GM12878 (cell line): ENCODE measurements at regions not wholly inside any gene's neighbourhood (a gene's known extent, or its start where the extent isn't known, plus 50 kb on each side); places are given as distances from the start of the nearest gene placed in this dataset.

ENCODE experiments used
- ATAC-seq: fragments of 200-7000 bp; cut with Tn5 transposase; 3 replicates; pipeline ENCODE4 v1.9.1; 2020; ENCODE audit warnings: mild to moderate bottlenecking, moderate library complexity
- BruUV-seq: library from RNA; stranded (reverse); fragments of 400-500 nt; replicated peaks from 2 replicates; lab custom pipeline; 2021; lab: Mats Ljungman, UMichigan
- CTCF ChIA-PET: fragments of 300-600 bp; sonication (Branson Sonifier 250); formaldehyde crosslinking; extraction: SDS; loops from one replicate; lab custom pipeline; 2021; ENCODE audit warnings: inconsistent platforms; lab: Yijun Ruan, JAX
- POLR2A ChIA-PET: fragments of 350-600 bp; formaldehyde crosslinking; extraction: SDS; loops from one replicate; lab custom pipeline; 2021; ENCODE audit warnings: inconsistent platforms; lab: Charles Lee
- RAD21 ChIA-PET: fragments of 300-600 bp; sonication (Branson Sonifier 250); formaldehyde crosslinking; loops from one replicate; lab custom pipeline; 2023; ENCODE audit warnings: antibody characterized with exemption; ENCODE audit not compliant: unreplicated experiment; lab: Charles Lee
- SMC1A ChIA-PET: fragments of 300-600 bp; sonication (Branson Sonifier 250); formaldehyde crosslinking; loops from one replicate; lab custom pipeline; 2023; ENCODE audit not compliant: unreplicated experiment, uncharacterized antibody; lab: Charles Lee
- DNase-seq: peaks from one replicate; pipeline ENCODE4 v3.0.0-alpha.2; 2011; ENCODE audit warnings: low read depth, low spot score
- FAIRE-seq: peaks from 3 replicates; lab custom pipeline; 2011; peaks lifted over from hg19 to GRCh38; lab: Jason Lieb, UNC
- H2AFZ ChIP-seq: 2 replicates; pipeline ENCODE4 v1.6.0; 2011; ENCODE audit warnings: low read depth, low read length, control low read depth; ENCODE audit not compliant: control insufficient read depth
- H3K27ac ChIP-seq: 2 replicates; pipeline ENCODE4 v1.5.1; 2011; ENCODE audit warnings: control low read depth; ENCODE audit not compliant: control insufficient read depth, insufficient read depth
- H3K27me3 ChIP-seq, 2 experiments: replicated peaks in 1 of 2; 2 replicates each; pipeline versions ENCODE4 v1.6.0 to v1.6.1; 2011; ENCODE audit warnings: low read length in 1 of 2; ENCODE audit not compliant: control insufficient read depth in 2 of 2, insufficient read depth in 2 of 2
- H3K36me3 ChIP-seq, 2 experiments: 2 replicates each; pipeline ENCODE4 v1.5.1; 2011; ENCODE audit warnings: low read length in 1 of 2; ENCODE audit not compliant: control insufficient read depth in 2 of 2, insufficient read depth in 2 of 2
- H3K4me1 ChIP-seq: 2 replicates; pipeline ENCODE4 v1.6.1; 2011; ENCODE audit warnings: mild to moderate bottlenecking, low read length, moderate library complexity, mixed read lengths; ENCODE audit not compliant: control insufficient read depth, insufficient read depth
- H3K4me2 ChIP-seq: 2 replicates; pipeline ENCODE4 v1.6.0; 2011; ENCODE audit warnings: control low read depth; ENCODE audit not compliant: control insufficient read depth, insufficient read depth
- H3K4me3 ChIP-seq: fragments of 200-600 bp; sonication (generic); 2 replicates; pipeline ENCODE4 v1.5.1; 2016
- H3K79me2 ChIP-seq: 2 replicates; pipeline ENCODE4 v1.6.0; 2011; ENCODE audit warnings: low read length; ENCODE audit not compliant: control insufficient read depth, insufficient read depth
- H3K9ac ChIP-seq: 2 replicates; pipeline ENCODE4 v1.8.0; 2011; ENCODE audit warnings: low read length, control low read depth, mixed read lengths; ENCODE audit not compliant: control insufficient read depth, insufficient read depth
- H3K9me3 ChIP-seq: replicated peaks from 3 replicates; pipeline ENCODE4 v1.5.1; 2011; ENCODE audit warnings: mild to moderate bottlenecking, low read length; ENCODE audit not compliant: control insufficient read depth, insufficient read depth
- H4K20me1 ChIP-seq: 2 replicates; pipeline ENCODE4 v1.6.0; 2011; ENCODE audit not compliant: control insufficient read depth, insufficient read depth
- BMI1 ChIP-seq: fragments of 450-650 bp; IDR thresholded peaks from 2 replicates; pipeline ENCODE4 v1.6.1; 2016; ENCODE audit warnings: mild to moderate bottlenecking, moderate library complexity, borderline replicate concordance
- GABPA ChIP-seq: IDR thresholded peaks from 2 replicates; pipeline ENCODE4 v1.6.1; 2014; ENCODE audit warnings: antibody characterized with exemption, low read depth, mild to moderate bottlenecking, inconsistent platforms
- GATAD2B ChIP-seq: fragments of 450-650 bp; conservative IDR thresholded peaks from 2 replicates; pipeline ENCODE4 v1.6.1; 2017; ENCODE audit warnings: low read depth, mild to moderate bottlenecking, moderate library complexity
- JUND ChIP-seq: IDR thresholded peaks from 2 replicates; pipeline ENCODE4 v1.6.1; 2012; ENCODE audit warnings: low read depth, mild to moderate bottlenecking, low read length, improper control_type of control experiment, moderate library complexity
- KLF5 ChIP-seq: fragments of 450-650 bp; IDR thresholded peaks from 2 replicates; pipeline ENCODE4 v1.6.1; 2014; ENCODE audit warnings: mild to moderate bottlenecking; ENCODE audit not compliant: partially characterized antibody
- MYC ChIP-seq: IDR thresholded peaks from 2 replicates; pipeline ENCODE4 v1.6.1; 2011; ENCODE audit warnings: mild to moderate bottlenecking, low read length, moderate library complexity, inconsistent platforms; ENCODE audit not compliant: insufficient read depth, insufficient replicate concordance, insufficient read length, severe bottlenecking
- RBBP5 ChIP-seq: fragments of 200-600 bp; sonication (generic); conservative IDR thresholded peaks from 2 replicates; pipeline ENCODE4 v1.6.1; 2016
- SMARCA5 ChIP-seq: fragments of 450-650 bp; IDR thresholded peaks from 2 replicates; pipeline ENCODE4 v1.6.1; 2017; ENCODE audit warnings: mild to moderate bottlenecking
- YBX1 ChIP-seq: fragments of 450-650 bp; IDR thresholded peaks from 2 replicates; pipeline ENCODE4 v1.6.1; 2016; ENCODE audit warnings: antibody characterized with exemption
- ZBTB40 ChIP-seq: fragments of 450-650 bp; IDR thresholded peaks from 2 replicates; pipeline ENCODE4 v1.6.1; 2016; ENCODE audit warnings: mild to moderate bottlenecking, moderate library complexity, borderline replicate concordance
- WGBS: methylation state at CpG from one replicate; pipeline ENCODE4 v1.1.6; 2016; ENCODE audit warnings: low lambda C conversion rate; ENCODE audit not compliant: insufficient replicate concordance, insufficient coverage; ENCODE audit errors: missing lambda C conversion rate; 5-methylcytosine and 5-hydroxymethylcytosine counted together
- in situ Hi-C: fragments of 300-500 bp; cut with MboI; formaldehyde crosslinking; loops from 9 replicates; pipeline ENCODE4 v1.14.3; 2018; ENCODE audit warnings: mixed read lengths
- intact Hi-C: fragments of 100-400 bp; cut with micrococcal nuclease; formaldehyde crosslinking; loops from one replicate; pipeline ENCODE4 v1.14.2; 2022; ENCODE audit not compliant: unreplicated experiment

- no peaks in the 10 kb centered on the region for H3K79me2 ChIP-seq
- no peak overlapping the region for H3K4me2 ChIP-seq
- H3K27ac ChIP-seq: no peak overlapping the region
- H3K27me3 ChIP-seq: no peaks in the 10 kb centered on the region
- WGBS: 32% methylated on average over 4 of the region's 4 CpGs
- TF ChIP-seq JUND (no peak), GATAD2B (no peak), YBX1 (no peak)
- H2AFZ ChIP-seq: no peak overlapping the region
- H3K36me3 ChIP-seq: no peaks in the 10 kb centered on the region
- ChIA-PET CTCF (interaction anchor here (1.0 to 1.1 kb wide), 2 partner anchors 100 to 118 kb away, joined by 3 read pairs; no protein-coding TSS in a partner anchor), RAD21 (no interaction called here), SMC1A (interaction anchor here (0.8 kb wide), 1 partner anchor 11 kb away, joined by 3 read pairs; no protein-coding TSS in a partner anchor), POLR2A (no interaction called here)
- ATAC-seq (no peak), FAIRE-seq (no peak), DNase-seq (no peak)
- no peak overlapping the region for H3K4me3 ChIP-seq
- H3K4me1 ChIP-seq: no peaks in the 10 kb centered on the region
- H3K9me3 ChIP-seq: no peaks in the 10 kb centered on the region
- intact Hi-C loops: no loop called here
- H3K9ac ChIP-seq: no peak overlapping the region
- no TSS peak for BruUV-seq
- in situ Hi-C loops: no loop called here
- no peaks in the 10 kb centered on the region for H4K20me1 ChIP-seq
Observed at GRCh38 chr5:103374473-103374963, 116.0 kb downstream of the MACIR start.

GRCh38 chr5:103373597-103374472 lies 115.3 kb downstream of the MACIR start:
- in situ Hi-C loops (no loop called here), intact Hi-C loops (no loop called here)
- no peaks in the 10 kb centered on the region for H3K9me3 ChIP-seq
- 49% methylated on average over 9 of the region's 9 CpGs for WGBS
- H3K4me3 ChIP-seq: no peak overlapping the region
- H3K27me3 ChIP-seq: no peaks in the 10 kb centered on the region
- H3K4me1 ChIP-seq: no peaks in the 10 kb centered on the region
- POLR2A ChIA-PET: no interaction called here
- no peak for DNase-seq
- H3K79me2 ChIP-seq: no peaks in the 10 kb centered on the region
- H3K36me3 ChIP-seq: no peaks in the 10 kb centered on the region
- H4K20me1 ChIP-seq: no peaks in the 10 kb centered on the region
- RAD21 ChIA-PET: no interaction called here
- ATAC-seq: no peak
- CTCF ChIA-PET: interaction anchor here (1.0 kb wide), 1 partner anchor 101 kb away, joined by 3 read pairs; no protein-coding TSS in a partner anchor
- no peak overlapping the region for H3K9ac ChIP-seq
- SMC1A ChIA-PET: interaction anchor here (0.8 kb wide), 1 partner anchor 11 kb away, joined by 3 read pairs; no protein-coding TSS in a partner anchor
- TF ChIP-seq KLF5 (no peak), MYC (no peak), ZBTB40 (no peak), SMARCA5 (no peak), RBBP5 (no peak), GABPA (no peak), BMI1 (no peak)
- no peak overlapping the region for H2AFZ ChIP-seq
- no peak for FAIRE-seq
- H3K4me2 ChIP-seq: no peak overlapping the region
- H3K27ac ChIP-seq: no peak overlapping the region
- no TSS peak for BruUV-seq
